SK-N-SH (cell line): ENCODE measurements at regions not wholly inside any gene's neighbourhood (a gene's known extent, or its start where the extent isn't known, plus 50 kb on each side); places are given as distances from the start of the nearest gene placed in this dataset.

Experiments
- CTCF ChIA-PET: fragments of 300-600, 350-600 bp; formaldehyde crosslinking; extraction: SDS; loops from one replicate; lab custom pipeline; 2021; lab: Yijun Ruan, JAX
- POLR2A ChIA-PET: fragments of 350-600 bp; sonication (Branson Sonifier 250); formaldehyde crosslinking; extraction: SDS; loops from one replicate; lab custom pipeline; 2020; ENCODE audit warnings: antibody characterized with exemption, inconsistent platforms; lab: Yijun Ruan, JAX
- DNase-seq: peaks from one replicate; pipeline ENCODE4 v3.0.0; 2012
- H2AFZ ChIP-seq: fragments of 200-600 bp; sonication (generic); 2 replicates; pipeline ENCODE4 v1.8.1; 2016; ENCODE audit warnings: antibody characterized with exemption, mild to moderate bottlenecking, low read depth
- H3F3A ChIP-seq: fragments of 200-600 bp; sonication (generic); replicated peaks from 2 replicates; pipeline ENCODE3; 2016; ENCODE audit warnings: antibody characterized with exemption, mild to moderate bottlenecking; ENCODE audit not compliant: insufficient read depth
- H3K27ac ChIP-seq, 2 experiments: fragments of 200-500 bp in 1 of 2; fragments of 200-600 bp in 1 of 2; sonication (Bioruptor generic) in 1 of 2; sonication (generic), shearing (Covaris generic) in 1 of 2; 2 replicates each; pipeline versions ENCODE4 v1.5.1 to v1.6.1; 2014 to 2016; ENCODE audit warnings: low read depth in 2 of 2, inconsistent platforms in 1 of 2, low read length in 1 of 2, mild to moderate bottlenecking in 1 of 2, mixed read lengths in 1 of 2
- H3K27me3 ChIP-seq: fragments of 200-600 bp; sonication (generic), shearing (Covaris generic); 2 replicates; pipeline ENCODE4 v1.6.1; 2016; ENCODE audit warnings: mixed run types; ENCODE audit not compliant: insufficient read depth
- H3K36me3 ChIP-seq, 2 experiments: fragments of 200-500 bp in 1 of 2; fragments of 200-600 bp in 1 of 2; sonication (Bioruptor generic) in 1 of 2; sonication (generic) in 1 of 2; replicated peaks in 1 of 2; 2 replicates each; pipeline versions ENCODE3 to v1.5.1; 2014 to 2016; ENCODE audit warnings: low read length in 1 of 2, mild to moderate bottlenecking in 1 of 2; ENCODE audit not compliant: insufficient read depth in 2 of 2, control insufficient read depth in 1 of 2
- H3K4me1 ChIP-seq, 2 experiments: fragments of 200-500 bp in 1 of 2; fragments of 200-600 bp in 1 of 2; sonication (Bioruptor generic) in 1 of 2; sonication (generic), shearing (Covaris generic) in 1 of 2; 2 replicates each; pipeline versions ENCODE4 v1.5.1 to v1.6.1; 2014 to 2016; ENCODE audit warnings: low read depth in 1 of 2, low read length in 1 of 2, mixed run types in 1 of 2; ENCODE audit not compliant: insufficient read depth in 2 of 2, control insufficient read depth in 1 of 2
- H3K4me2 ChIP-seq: fragments of 200-600 bp; sonication (generic), shearing (Covaris generic); 2 replicates; pipeline ENCODE4 v1.6.1; 2017; ENCODE audit warnings: mixed run types
- H3K4me3 ChIP-seq, 2 experiments: fragments of 200-500 bp in 1 of 2; fragments of 200-600 bp in 1 of 2; sonication (Bioruptor generic) in 1 of 2; sonication (generic), shearing (Covaris generic) in 1 of 2; 2 replicates each; pipeline versions ENCODE4 v1.5.1 to v1.8.1; 2014 to 2016; ENCODE audit warnings: low read depth in 2 of 2, inconsistent platforms in 1 of 2, low read length in 1 of 2, mild to moderate bottlenecking in 1 of 2, mixed read lengths in 1 of 2, moderate library complexity in 1 of 2
- H3K79me2 ChIP-seq: fragments of 200-600 bp; sonication (generic); 2 replicates; pipeline ENCODE4 v1.8.1; 2017; ENCODE audit warnings: mild to moderate bottlenecking; ENCODE audit not compliant: insufficient read depth
- H3K9ac ChIP-seq: fragments of 200-600 bp; sonication (generic); 2 replicates; pipeline ENCODE4 v1.6.1; 2017; ENCODE audit warnings: mixed run types
- H3K9me2 ChIP-seq: fragments of 200-600 bp; sonication (generic); 2 replicates; pipeline ENCODE4 v1.6.1; 2017; ENCODE audit warnings: mixed run types
- H3K9me3 ChIP-seq: fragments of 200-600 bp; sonication (generic); 2 replicates; pipeline ENCODE4 v1.6.1; 2017; ENCODE audit warnings: mixed run types, mild to moderate bottlenecking, moderate library complexity
- H4K20me1 ChIP-seq: fragments of 200-600 bp; sonication (generic); 2 replicates; pipeline ENCODE4 v1.6.1; 2017; ENCODE audit warnings: mild to moderate bottlenecking, mixed run types; ENCODE audit not compliant: insufficient read depth
- CHD2 ChIP-seq: fragments of 150-350 bp; IDR thresholded peaks from 2 replicates; pipeline ENCODE4 v1.6.1; 2018; ENCODE audit warnings: low read length; ENCODE audit not compliant: partially characterized antibody
- EZH2phosphoT487 ChIP-seq: fragments of 200-600 bp; sonication (generic); IDR thresholded peaks from 2 replicates; pipeline ENCODE4 v1.6.1; 2017; ENCODE audit warnings: low read depth, mixed run types, mild to moderate bottlenecking, antibody characterized with exemption, moderate library complexity, borderline replicate concordance
- FOXJ3 ChIP-seq: sonication (generic); formaldehyde crosslinking; IDR thresholded peaks from 2 replicates; pipeline ENCODE4 v1.5.1; 2020; ENCODE audit warnings: mild to moderate bottlenecking, missing genetic modification reagents
- GABPA ChIP-seq: IDR thresholded peaks from 2 replicates; pipeline ENCODE4 v1.4.0; 2012; ENCODE audit warnings: low read depth, mild to moderate bottlenecking
- NRF1 ChIP-seq: IDR thresholded peaks from 2 replicates; pipeline ENCODE4 v1.6.1; 2012; ENCODE audit warnings: low read depth, mild to moderate bottlenecking, low read length
- POLR2AphosphoS5 ChIP-seq: IDR thresholded peaks from 2 replicates; pipeline ENCODE4 v1.6.1; 2012; ENCODE audit warnings: low read depth, low read length
- RAD21 ChIP-seq: IDR thresholded peaks from 2 replicates; pipeline ENCODE4 v1.6.1; 2012; ENCODE audit warnings: mild to moderate bottlenecking, low read length
- RFX5 ChIP-seq: IDR thresholded peaks from 2 replicates; pipeline ENCODE4 v1.6.1; 2012; ENCODE audit warnings: mild to moderate bottlenecking, improper control_type of control experiment, low read length
- RXRA ChIP-seq: IDR thresholded peaks from 2 replicates; pipeline ENCODE4 v1.4.0; 2012; ENCODE audit warnings: low read depth, mild to moderate bottlenecking, borderline replicate concordance
- SIN3A ChIP-seq: IDR thresholded peaks from 2 replicates; pipeline ENCODE4 v1.6.1; 2012; ENCODE audit warnings: low read depth, mild to moderate bottlenecking, low read length, moderate library complexity, borderline replicate concordance
- SMC3 ChIP-seq: IDR thresholded peaks from 2 replicates; pipeline ENCODE4 v1.6.1; 2012; ENCODE audit warnings: low read depth, low read length, improper control_type of control experiment
- TAF1 ChIP-seq: IDR thresholded peaks from 2 replicates; pipeline ENCODE4 v1.6.1; 2012; ENCODE audit warnings: low read depth, mild to moderate bottlenecking, low read length, moderate library complexity, borderline replicate concordance
- TEAD4 ChIP-seq: IDR thresholded peaks from 2 replicates; pipeline ENCODE4 v1.4.0; 2012; ENCODE audit warnings: mild to moderate bottlenecking, borderline replicate concordance; ENCODE audit not compliant: insufficient read depth
- YY1 ChIP-seq: IDR thresholded peaks from 2 replicates; pipeline ENCODE4 v1.4.0; 2012; ENCODE audit warnings: low read depth, mild to moderate bottlenecking
- ZBTB33 ChIP-seq: IDR thresholded peaks from 2 replicates; pipeline ENCODE4 v1.4.0; 2012; ENCODE audit warnings: low read depth, borderline replicate concordance
- WGBS: methylation state at CpG from one replicate; pipeline ENCODE4 v1.1.6; 2017; ENCODE audit warnings: low lambda C conversion rate; 5-methylcytosine and 5-hydroxymethylcytosine counted together
- TF ChIP-seq, protein P1 (sequence below): IDR thresholded peaks from 2 replicates; pipeline ENCODE4; 2012
- TF ChIP-seq, protein P2 (sequence below): IDR thresholded peaks from 2 replicates; pipeline ENCODE4 v1.4.0; 2012; ENCODE audit warnings: low read depth, borderline replicate concordance
- TF ChIP-seq, protein P3 (sequence below): fragments of 150-350 bp; IDR thresholded peaks from 2 replicates; pipeline ENCODE4 v1.6.1; 2017; ENCODE audit warnings: antibody characterized with exemption, low read length, low read depth, borderline replicate concordance
- TF ChIP-seq, protein P4 (sequence below): fragments of 150-350 bp; IDR thresholded peaks from 2 replicates; pipeline ENCODE4 v1.6.1; 2016; ENCODE audit warnings: mild to moderate bottlenecking, low read depth, low read length

GRCh38 chr14:61992926-61993325 is 230.7 kb downstream of the SNAPC1 start:
- no peak for DNase-seq
- Histone ChIP-seq H2AFZ (no peak overlapping the region), H3K9me3 (no peaks in the 10 kb centered on the region), H3K27ac (no peak overlapping the region), H3K9ac (no peak overlapping the region), H3K9me2 (no peaks in the 10 kb centered on the region), H3K4me2 (no peak overlapping the region), H3K36me3 (no peaks in the 10 kb centered on the region), H4K20me1 (no peaks in the 10 kb centered on the region), H3K4me1 (no peaks in the 10 kb centered on the region), H3F3A (no peaks in the 10 kb centered on the region), H3K79me2 (no peaks in the 10 kb centered on the region)
- CTCF ChIA-PET: no interaction called here
- WGBS: 33% methylated on average over 2 of the region's 2 CpGs
- POLR2A ChIA-PET: no interaction called here
- TF ChIP-seq, protein P1, sequence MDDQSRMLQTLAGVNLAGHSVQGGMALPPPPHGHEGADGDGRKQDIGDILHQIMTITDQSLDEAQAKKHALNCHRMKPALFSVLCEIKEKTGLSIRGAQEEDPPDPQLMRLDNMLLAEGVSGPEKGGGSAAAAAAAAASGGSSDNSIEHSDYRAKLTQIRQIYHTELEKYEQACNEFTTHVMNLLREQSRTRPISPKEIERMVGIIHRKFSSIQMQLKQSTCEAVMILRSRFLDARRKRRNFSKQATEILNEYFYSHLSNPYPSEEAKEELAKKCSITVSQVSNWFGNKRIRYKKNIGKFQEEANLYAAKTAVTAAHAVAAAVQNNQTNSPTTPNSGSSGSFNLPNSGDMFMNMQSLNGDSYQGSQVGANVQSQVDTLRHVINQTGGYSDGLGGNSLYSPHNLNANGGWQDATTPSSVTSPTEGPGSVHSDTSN: no peak
- TF ChIP-seq TAF1 (no peak), FOXJ3 (CRISPR knock-in tag) (no peak), EZH2phosphoT487 (no peak), NRF1 (no peak), RFX5 (no peak), RAD21 (no peak), SMC3 (no peak), RXRA (no peak), TEAD4 (no peak), CHD2 (no peak), GABPA (no peak), SIN3A (no peak), POLR2AphosphoS5 (no peak), YY1 (no peak)
- TF ChIP-seq, protein P2, sequence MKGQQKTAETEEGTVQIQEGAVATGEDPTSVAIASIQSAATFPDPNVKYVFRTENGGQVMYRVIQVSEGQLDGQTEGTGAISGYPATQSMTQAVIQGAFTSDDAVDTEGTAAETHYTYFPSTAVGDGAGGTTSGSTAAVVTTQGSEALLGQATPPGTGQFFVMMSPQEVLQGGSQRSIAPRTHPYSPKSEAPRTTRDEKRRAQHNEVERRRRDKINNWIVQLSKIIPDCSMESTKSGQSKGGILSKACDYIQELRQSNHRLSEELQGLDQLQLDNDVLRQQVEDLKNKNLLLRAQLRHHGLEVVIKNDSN: no peak
- TF ChIP-seq, all 33 proteins: peak for 0
- Histone ChIP-seq H3K4me3 (no peak overlapping the region), H3K27me3 (no peaks in the 10 kb centered on the region)

- Histone ChIP-seq H3K4me1 (no peaks in the 10 kb centered on the region), H4K20me1 (no peaks in the 10 kb centered on the region), H3K9me3 (no peaks in the 10 kb centered on the region), H3K9ac (no peak overlapping the region), H3K36me3 (no peaks in the 10 kb centered on the region), H3K4me2 (no peak overlapping the region), H3K27ac (no peak overlapping the region), H3F3A (no peaks in the 10 kb centered on the region), H3K4me3 (no peak overlapping the region), H3K27me3 (no peaks in the 10 kb centered on the region), H3K9me2 (no peaks in the 10 kb centered on the region), H2AFZ (no peak overlapping the region), H3K79me2 (no peaks in the 10 kb centered on the region)
- ChIA-PET CTCF (interaction anchor here (1.8 kb wide), 1 partner anchor 100 kb away, joined by 7 read pairs; no protein-coding TSS in a partner anchor), POLR2A (no interaction called here)
- no peak for DNase-seq
- 57% methylated on average over 1 of the region's 1 CpG for WGBS
- TF ChIP-seq, protein P3, sequence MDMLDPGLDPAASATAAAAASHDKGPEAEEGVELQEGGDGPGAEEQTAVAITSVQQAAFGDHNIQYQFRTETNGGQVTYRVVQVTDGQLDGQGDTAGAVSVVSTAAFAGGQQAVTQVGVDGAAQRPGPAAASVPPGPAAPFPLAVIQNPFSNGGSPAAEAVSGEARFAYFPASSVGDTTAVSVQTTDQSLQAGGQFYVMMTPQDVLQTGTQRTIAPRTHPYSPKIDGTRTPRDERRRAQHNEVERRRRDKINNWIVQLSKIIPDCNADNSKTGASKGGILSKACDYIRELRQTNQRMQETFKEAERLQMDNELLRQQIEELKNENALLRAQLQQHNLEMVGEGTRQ: no peak
- TF ChIP-seq, protein P4, sequence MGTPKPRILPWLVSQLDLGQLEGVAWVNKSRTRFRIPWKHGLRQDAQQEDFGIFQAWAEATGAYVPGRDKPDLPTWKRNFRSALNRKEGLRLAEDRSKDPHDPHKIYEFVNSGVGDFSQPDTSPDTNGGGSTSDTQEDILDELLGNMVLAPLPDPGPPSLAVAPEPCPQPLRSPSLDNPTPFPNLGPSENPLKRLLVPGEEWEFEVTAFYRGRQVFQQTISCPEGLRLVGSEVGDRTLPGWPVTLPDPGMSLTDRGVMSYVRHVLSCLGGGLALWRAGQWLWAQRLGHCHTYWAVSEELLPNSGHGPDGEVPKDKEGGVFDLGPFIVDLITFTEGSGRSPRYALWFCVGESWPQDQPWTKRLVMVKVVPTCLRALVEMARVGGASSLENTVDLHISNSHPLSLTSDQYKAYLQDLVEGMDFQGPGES: no peak
- no peak for TF ChIP-seq ZBTB33
Measured at GRCh38 chr14:61994589-61994988, 232.4 kb downstream of the SNAPC1 start.
